Stimulated activated effector memory CD8-positive, alpha-beta T cell treated with anti-CD3 and anti-CD28 coated beads, Interleukin-12 subunit alpha, Interleukin-12 subunit beta, amount 100 ng/mL, for 72 hours (primary cell): ENCODE measurements at regions not wholly inside any gene's neighbourhood (a gene's known extent, or its start where the extent isn't known, plus 50 kb on each side); places are given as distances from the start of the nearest gene placed in this dataset.

Experiments
- ATAC-seq: fragments of 150-1000 bp; cut with Tn5 transposase; 2 replicates; pipeline ENCODE4 v1.10.0; 2021
- DNase-seq, 2 donors: peaks; one replicate each; pipeline ENCODE4 v3.0.0; 2021 to 2022; ENCODE audit warnings: low spot score in 2 of 2
- H3K27ac Mint-ChIP-seq: one replicate; pipeline ENCODE4 v1.8.0; 2022; ENCODE audit warnings: mild to moderate bottlenecking, mixed read lengths
- H3K36me3 Mint-ChIP-seq: one replicate; pipeline ENCODE4 v1.8.0; 2022; ENCODE audit warnings: mild to moderate bottlenecking, mixed read lengths
- H3K4me1 Mint-ChIP-seq: one replicate; pipeline ENCODE4 v1.8.0; 2022; ENCODE audit warnings: mixed read lengths
- H3K4me3 Mint-ChIP-seq: one replicate; pipeline ENCODE4 v1.8.0; 2022; ENCODE audit warnings: mild to moderate bottlenecking, mixed read lengths
- H3K9me3 Mint-ChIP-seq: one replicate; pipeline ENCODE4 v1.8.0; 2022; ENCODE audit warnings: mixed read lengths

- DNase-seq (no peak), ATAC-seq (no peak)
- Mint-ChIP-seq H3K9me3 (no peaks in the 10 kb centered on the region), H3K4me1 (no peaks in the 10 kb centered on the region), H3K4me3 (no peak overlapping the region), H3K27ac (no peak overlapping the region), H3K36me3 (no peaks in the 10 kb centered on the region)
Observed at GRCh38 chr6:128757961-128758360, 125.0 kb upstream of the LAMA2 start.

- Mint-ChIP-seq H3K4me1 (no peaks in the 10 kb centered on the region), H3K27ac (no peak overlapping the region), H3K36me3 (no peaks in the 10 kb centered on the region), H3K4me3 (no peak overlapping the region), H3K9me3 (no peaks in the 10 kb centered on the region)
- DNase-seq (no peak), ATAC-seq (peak; percentile 65)
Observed at GRCh38 chr6:128754658-128755256, 128.2 kb upstream of the LAMA2 start.

GRCh38 chr6:128743974-128744765, 138.8 kb upstream of the LAMA2 start:
- H3K27ac Mint-ChIP-seq = no peak overlapping the region
- ATAC-seq (no peak), DNase-seq (no peak)
- no peak overlapping the region for H3K4me3 Mint-ChIP-seq
- no peaks in the 10 kb centered on the region for H3K9me3 Mint-ChIP-seq
- no peaks in the 10 kb centered on the region for H3K4me1 Mint-ChIP-seq
- no peaks in the 10 kb centered on the region for H3K36me3 Mint-ChIP-seq

- no peak overlapping the region for H3K4me3 Mint-ChIP-seq
- H3K9me3 Mint-ChIP-seq = no peaks in the 10 kb centered on the region
- no peaks in the 10 kb centered on the region for H3K4me1 Mint-ChIP-seq
- DNase-seq (no peak), ATAC-seq (no peak)
- no peaks in the 10 kb centered on the region for H3K36me3 Mint-ChIP-seq
- H3K27ac Mint-ChIP-seq = no peak overlapping the region
Observed at GRCh38 chr6:128742900-128743299, 140.0 kb upstream of the LAMA2 start.

GRCh38 chr6:128740951-128741350, 142.0 kb upstream of the LAMA2 start:
- H3K4me3 Mint-ChIP-seq = no peak overlapping the region
- no peaks in the 10 kb centered on the region for H3K4me1 Mint-ChIP-seq
- no peak overlapping the region for H3K27ac Mint-ChIP-seq
- no peak for ATAC-seq
- no peak for DNase-seq
- no peaks in the 10 kb centered on the region for H3K9me3 Mint-ChIP-seq
- H3K36me3 Mint-ChIP-seq = no peaks in the 10 kb centered on the region

- Mint-ChIP-seq H3K4me1 (no peaks in the 10 kb centered on the region), H3K9me3 (no peaks in the 10 kb centered on the region), H3K4me3 (no peak overlapping the region), H3K27ac (no peak overlapping the region), H3K36me3 (no peaks in the 10 kb centered on the region)
- DNase-seq = no peak
- no peak for ATAC-seq
Observed at GRCh38 chr6:128739112-128739511, 143.8 kb upstream of the LAMA2 start.

- DNase-seq (no peak), ATAC-seq (no peak)
- no peaks in the 10 kb centered on the region for H3K36me3 Mint-ChIP-seq
- no peak overlapping the region for H3K27ac Mint-ChIP-seq
- H3K9me3 Mint-ChIP-seq = no peaks in the 10 kb centered on the region
- no peaks in the 10 kb centered on the region for H3K4me1 Mint-ChIP-seq
- H3K4me3 Mint-ChIP-seq = no peak overlapping the region
Observed at GRCh38 chr6:128738112-128738511, 144.8 kb upstream of the LAMA2 start.

GRCh38 chr6:128736780-128737179, 146.2 kb upstream of the LAMA2 start:
- H3K9me3 Mint-ChIP-seq = no peaks in the 10 kb centered on the region

GRCh38 chr6:128731249-128732165, 151.4 kb upstream of the LAMA2 start:
- H3K9me3 Mint-ChIP-seq = no peaks in the 10 kb centered on the region
- ATAC-seq (peak; percentile 39), DNase-seq (no peak)
- H3K36me3 Mint-ChIP-seq = no peaks in the 10 kb centered on the region
- H3K4me3 Mint-ChIP-seq = no peak overlapping the region
- no peak overlapping the region for H3K27ac Mint-ChIP-seq
- no peaks in the 10 kb centered on the region for H3K4me1 Mint-ChIP-seq

More at GRCh38 chr6:128736780-128737179, 146.2 kb upstream of the LAMA2 start:
- DNase-seq (no peak), ATAC-seq (no peak)
- Mint-ChIP-seq H3K36me3 (no peaks in the 10 kb centered on the region), H3K4me1 (no peaks in the 10 kb centered on the region), H3K4me3 (no peak overlapping the region), H3K27ac (no peak overlapping the region)

GRCh38 chr6:128727500-128727899, 155.4 kb upstream of the LAMA2 start:
- H3K9me3 Mint-ChIP-seq = no peaks in the 10 kb centered on the region
- ATAC-seq (no peak), DNase-seq (no peak)
- no peaks in the 10 kb centered on the region for H3K4me1 Mint-ChIP-seq
- H3K4me3 Mint-ChIP-seq = no peak overlapping the region
- no peaks in the 10 kb centered on the region for H3K36me3 Mint-ChIP-seq
- no peak overlapping the region for H3K27ac Mint-ChIP-seq

GRCh38 chr6:128725271-128726233, 157.4 kb upstream of the LAMA2 start:
- DNase-seq (no peak), ATAC-seq (no peak)
- Mint-ChIP-seq H3K4me1 (no peaks in the 10 kb centered on the region), H3K9me3 (no peaks in the 10 kb centered on the region), H3K4me3 (no peak overlapping the region), H3K27ac (no peak overlapping the region), H3K36me3 (no peaks in the 10 kb centered on the region)

GRCh38 chr6:128724738-128725137, 158.2 kb upstream of the LAMA2 start:
- Mint-ChIP-seq H3K4me3 (no peak overlapping the region), H3K4me1 (no peaks in the 10 kb centered on the region), H3K36me3 (no peaks in the 10 kb centered on the region), H3K27ac (no peak overlapping the region), H3K9me3 (no peaks in the 10 kb centered on the region)
- ATAC-seq (no peak), DNase-seq (no peak)

GRCh38 chr6:128723667-128724066, 159.3 kb upstream of the LAMA2 start:
- no peaks in the 10 kb centered on the region for H3K4me1 Mint-ChIP-seq
- H3K9me3 Mint-ChIP-seq = no peaks in the 10 kb centered on the region
- ATAC-seq = no peak
- no peak for DNase-seq
- no peaks in the 10 kb centered on the region for H3K36me3 Mint-ChIP-seq
- no peak overlapping the region for H3K4me3 Mint-ChIP-seq
- H3K27ac Mint-ChIP-seq = no peak overlapping the region

- Mint-ChIP-seq H3K4me3 (no peak overlapping the region), H3K27ac (no peak overlapping the region), H3K36me3 (no peaks in the 10 kb centered on the region), H3K9me3 (no peaks in the 10 kb centered on the region), H3K4me1 (no peaks in the 10 kb centered on the region)
- ATAC-seq (no peak), DNase-seq (no peak)
Observed at GRCh38 chr6:128720891-128721290, 162.0 kb upstream of the LAMA2 start.

- ATAC-seq = no peak
- Mint-ChIP-seq H3K27ac (no peak overlapping the region), H3K4me1 (no peaks in the 10 kb centered on the region), H3K36me3 (no peaks in the 10 kb centered on the region), H3K9me3 (no peaks in the 10 kb centered on the region), H3K4me3 (no peak overlapping the region)
- no peak for DNase-seq
Observed at GRCh38 chr6:128719786-128720185, 163.2 kb upstream of the LAMA2 start.
